ENCODE measurements at regions not wholly inside any gene's neighbourhood (a gene's known extent, or its start where the extent isn't known, plus 50 kb on each side); places are given as distances from the start of the nearest gene placed in this dataset.

DNA sequence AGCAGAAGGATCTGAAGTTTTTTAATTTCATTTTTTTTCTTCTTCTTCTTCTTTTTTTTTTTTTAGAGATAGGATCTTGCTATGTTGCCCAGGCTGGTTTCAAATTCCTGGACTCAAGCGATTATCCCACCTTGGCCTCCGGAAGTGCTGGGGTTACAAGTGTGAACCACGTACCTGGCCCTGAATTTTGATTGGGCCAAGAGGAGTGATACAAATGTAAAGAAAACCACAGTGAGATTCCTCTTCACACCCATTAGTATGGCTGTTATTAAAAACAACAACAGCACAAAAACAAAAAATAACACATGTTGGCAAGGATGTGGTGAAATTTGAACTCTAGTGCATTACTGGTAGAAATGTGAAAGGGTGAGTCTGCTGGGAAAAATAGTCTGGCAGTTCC, 79.1 kb downstream of the KLF4 start:
- Histone ChIP-seq H3K4me3 (ENCODE audit: low read length) (no peak overlapping the region), H3K27ac (ENCODE audit: low read length) (no peak overlapping the region), H3K9ac (ENCODE audit: low read length) (no peak overlapping the region), H3K27me3 (ENCODE audit: insufficient read depth, low read depth, low read length) (no peaks in the 10 kb centered on the region), H3F3A (ENCODE audit: insufficient read depth, low read length, poor library complexity, severe bottlenecking) (no peaks in the 10 kb centered on the region), H2AFZ (ENCODE audit: low read depth, low read length) (no peak overlapping the region), H4K20me1 (ENCODE audit: insufficient read depth) (no peaks in the 10 kb centered on the region), H3K79me2 (replicated peaks; ENCODE audit: insufficient read depth, low read length) (no peaks in the 10 kb centered on the region), H3K36me3 (ENCODE audit: insufficient read depth, low read length) (no peaks in the 10 kb centered on the region), H3K4me2 (ENCODE audit: low read length) (no peak overlapping the region), H3K9me3 (ENCODE audit: low read length) (no peaks in the 10 kb centered on the region), H3K9me2 (ENCODE audit: insufficient read depth, low read length) (no peaks in the 10 kb centered on the region)
- TF ChIP-seq, protein P1, sequence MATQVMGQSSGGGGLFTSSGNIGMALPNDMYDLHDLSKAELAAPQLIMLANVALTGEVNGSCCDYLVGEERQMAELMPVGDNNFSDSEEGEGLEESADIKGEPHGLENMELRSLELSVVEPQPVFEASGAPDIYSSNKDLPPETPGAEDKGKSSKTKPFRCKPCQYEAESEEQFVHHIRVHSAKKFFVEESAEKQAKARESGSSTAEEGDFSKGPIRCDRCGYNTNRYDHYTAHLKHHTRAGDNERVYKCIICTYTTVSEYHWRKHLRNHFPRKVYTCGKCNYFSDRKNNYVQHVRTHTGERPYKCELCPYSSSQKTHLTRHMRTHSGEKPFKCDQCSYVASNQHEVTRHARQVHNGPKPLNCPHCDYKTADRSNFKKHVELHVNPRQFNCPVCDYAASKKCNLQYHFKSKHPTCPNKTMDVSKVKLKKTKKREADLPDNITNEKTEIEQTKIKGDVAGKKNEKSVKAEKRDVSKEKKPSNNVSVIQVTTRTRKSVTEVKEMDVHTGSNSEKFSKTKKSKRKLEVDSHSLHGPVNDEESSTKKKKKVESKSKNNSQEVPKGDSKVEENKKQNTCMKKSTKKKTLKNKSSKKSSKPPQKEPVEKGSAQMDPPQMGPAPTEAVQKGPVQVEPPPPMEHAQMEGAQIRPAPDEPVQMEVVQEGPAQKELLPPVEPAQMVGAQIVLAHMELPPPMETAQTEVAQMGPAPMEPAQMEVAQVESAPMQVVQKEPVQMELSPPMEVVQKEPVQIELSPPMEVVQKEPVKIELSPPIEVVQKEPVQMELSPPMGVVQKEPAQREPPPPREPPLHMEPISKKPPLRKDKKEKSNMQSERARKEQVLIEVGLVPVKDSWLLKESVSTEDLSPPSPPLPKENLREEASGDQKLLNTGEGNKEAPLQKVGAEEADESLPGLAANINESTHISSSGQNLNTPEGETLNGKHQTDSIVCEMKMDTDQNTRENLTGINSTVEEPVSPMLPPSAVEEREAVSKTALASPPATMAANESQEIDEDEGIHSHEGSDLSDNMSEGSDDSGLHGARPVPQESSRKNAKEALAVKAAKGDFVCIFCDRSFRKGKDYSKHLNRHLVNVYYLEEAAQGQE (IDR thresholded peaks at IDR 0.05; ENCODE audit: borderline replicate concordance): no peak
- no peak for TF ChIP-seq EP300 (conservative IDR thresholded peaks at IDR 0.05; ENCODE audit: poor library complexity, severe bottlenecking)
- TF ChIP-seq CTCF (IDR thresholded peaks at IDR 0.05; ENCODE audit: poor library complexity, severe bottlenecking): no peak
- no peak for TF ChIP-seq EZH2 (IDR thresholded peaks at IDR 0.05; ENCODE audit: borderline replicate concordance, insufficient read depth, low read length, poor library complexity, severe bottlenecking)
- no peak for TF ChIP-seq POLR2AphosphoS5 (IDR thresholded peaks at IDR 0.05)
- no peak for TF ChIP-seq MXI1 (conservative IDR thresholded peaks at IDR 0.05; ENCODE audit: poor library complexity, severe bottlenecking)
- TF ChIP-seq RAD21 (conservative IDR thresholded peaks at IDR 0.05): no peak
- TF ChIP-seq TAF1 (IDR thresholded peaks at IDR 0.05; ENCODE audit: low read depth): no peak
- TF ChIP-seq SMC3 (conservative IDR thresholded peaks at IDR 0.05; ENCODE audit: poor library complexity): no peak

- Histone ChIP-seq H3K27ac (ENCODE audit: low read length) (no peak overlapping the region), H2AFZ (ENCODE audit: low read depth, low read length) (no peak overlapping the region), H4K20me1 (ENCODE audit: insufficient read depth) (no peaks in the 10 kb centered on the region), H3K4me3 (ENCODE audit: low read length) (no peak overlapping the region), H3K27me3 (ENCODE audit: insufficient read depth, low read depth, low read length) (no peaks in the 10 kb centered on the region), H3K9me2 (ENCODE audit: insufficient read depth, low read length) (no peaks in the 10 kb centered on the region), H3K9ac (ENCODE audit: low read length) (no peak overlapping the region), H3K9me3 (ENCODE audit: low read length) (no peaks in the 10 kb centered on the region), H3F3A (ENCODE audit: insufficient read depth, low read length, poor library complexity, severe bottlenecking) (no peaks in the 10 kb centered on the region), H3K36me3 (ENCODE audit: insufficient read depth, low read length) (no peaks in the 10 kb centered on the region), H3K79me2 (replicated peaks; ENCODE audit: insufficient read depth, low read length) (no peaks in the 10 kb centered on the region), H3K4me2 (ENCODE audit: low read length) (no peak overlapping the region)
- TF ChIP-seq EZH2 (IDR thresholded peaks at IDR 0.05; ENCODE audit: borderline replicate concordance, insufficient read depth, low read length, poor library complexity, severe bottlenecking) (no peak), SMC3 (conservative IDR thresholded peaks at IDR 0.05; ENCODE audit: poor library complexity) (no peak), POLR2AphosphoS5 (IDR thresholded peaks at IDR 0.05) (no peak), RAD21 (conservative IDR thresholded peaks at IDR 0.05) (no peak), EP300 (conservative IDR thresholded peaks at IDR 0.05; ENCODE audit: poor library complexity, severe bottlenecking) (no peak), CTCF (IDR thresholded peaks at IDR 0.05; ENCODE audit: poor library complexity, severe bottlenecking) (no peak), TAF1 (IDR thresholded peaks at IDR 0.05; ENCODE audit: low read depth) (no peak)
- TF ChIP-seq, protein P1 (IDR thresholded peaks at IDR 0.05; ENCODE audit: borderline replicate concordance): no peak
These were observed 79.8 kb downstream of the KLF4 start for GRCh38 chr9:107409581-107410389.
